GM21737 (cell line): ENCODE measurements at regions not wholly inside any gene's neighbourhood (a gene's known extent, or its start where the extent isn't known, plus 50 kb on each side); places are given as distances from the start of the nearest gene placed in this dataset.

Experiments
- ATAC-seq: cut with Tn5 transposase; IDR thresholded peaks from one replicate; pipeline ENCODE4 v1.9.1; 2021; ENCODE audit warnings: mild to moderate bottlenecking, moderate library complexity; ENCODE audit not compliant: unreplicated experiment

GRCh38 chr14:65794674-65795279 lies 382.2 kb downstream of the FUT8 start:
- no peak for ATAC-seq

- ATAC-seq = no peak
These were observed 385.7 kb downstream of the FUT8 start for GRCh38 chr14:65798216-65798615.

GRCh38 chr14:65800694-65801093 lies 388.2 kb downstream of the FUT8 start:
- ATAC-seq = no peak

GRCh38 chr14:65802196-65802595 lies 389.7 kb downstream of the FUT8 start:
- no peak for ATAC-seq

GRCh38 chr14:65803885-65804284 lies 391.4 kb downstream of the FUT8 start:
- no peak for ATAC-seq

GRCh38 chr14:65804439-65805112 lies 392.0 kb downstream of the FUT8 start:
- no peak for ATAC-seq

- no peak for ATAC-seq
These were observed 392.6 kb downstream of the FUT8 start for GRCh38 chr14:65805113-65805473.

- ATAC-seq = no peak
These were observed 395.9 kb downstream of the FUT8 start for GRCh38 chr14:65808390-65808789.

GRCh38 chr14:65810322-65810721 lies 397.8 kb downstream of the FUT8 start:
- ATAC-seq = no peak

- ATAC-seq = no peak
These were observed 401.3 kb downstream of the FUT8 start for GRCh38 chr14:65813760-65814384.

GRCh38 chr14:65815127-65815526 lies 402.6 kb downstream of the FUT8 start:
- ATAC-seq = no peak

- ATAC-seq = no peak
These were observed 404.5 kb downstream of the FUT8 start for GRCh38 chr14:65817011-65817410.

- no peak for ATAC-seq
These were observed 407.0 kb downstream of the FUT8 start for GRCh38 chr14:65819569-65819968.

- no peak for ATAC-seq
These were observed 408.8 kb downstream of the FUT8 start for GRCh38 chr14:65821224-65821753.

GRCh38 chr14:65824285-65824977 lies 411.9 kb downstream of the FUT8 start:
- no peak for ATAC-seq

GRCh38 chr14:65824978-65825299 lies 412.4 kb downstream of the FUT8 start:
- no peak for ATAC-seq

GRCh38 chr14:65826946-65827345 lies 414.4 kb downstream of the FUT8 start:
- no peak for ATAC-seq

- ATAC-seq = no peak
These were observed 415.0 kb downstream of the FUT8 start for GRCh38 chr14:65827520-65827919.

GRCh38 chr14:65828396-65828795 lies 415.9 kb downstream of the FUT8 start:
- no peak for ATAC-seq

GRCh38 chr14:65832431-65833266 lies 420.1 kb downstream of the FUT8 start:
- no peak for ATAC-seq
